ENCODE measurements at regions not wholly inside any gene's neighbourhood (a gene's known extent, or its start where the extent isn't known, plus 50 kb on each side); places are given as distances from the start of the nearest gene placed in this dataset.
A peak's percentile ranks its signal among the peaks of the same experiment; 100 is the strongest.
"Not testable (repeated sequence)": the region's sequence is repeated elsewhere in the genome, so short reads cannot be mapped to it uniquely, and the experiment has no call there.

- DNase-seq: no peak
These were observed 102.0 kb downstream of the HNMT start for GRCh38 chr2:138066139-138066806.

GRCh38 chr2:138066841-138067240 is 102.6 kb downstream of the HNMT start:
- DNase-seq: no peak

- DNase-seq: not testable (repeated sequence)
These were observed 104.4 kb downstream of the HNMT start for GRCh38 chr2:138068669-138069068.

- DNase-seq: not testable (repeated sequence)
These were observed 106.9 kb downstream of the HNMT start for GRCh38 chr2:138071042-138071719.

GRCh38 chr2:138071720-138072719 is 107.7 kb downstream of the HNMT start:
- DNase-seq: no peak

- no peak for DNase-seq
These were observed 113.9 kb downstream of the HNMT start for GRCh38 chr2:138078153-138078552.

GRCh38 chr2:138079976-138080375 is 115.7 kb downstream of the HNMT start:
- DNase-seq: no peak

GRCh38 chr2:138081225-138082073 is 117.2 kb downstream of the HNMT start:
- no peak for DNase-seq

GRCh38 chr2:138084206-138084605 is 119.9 kb downstream of the HNMT start:
- no peak for DNase-seq

GRCh38 chr2:138085441-138085840 is 121.2 kb downstream of the HNMT start:
- not testable (repeated sequence) for DNase-seq

GRCh38 chr2:138086576-138086975 is 122.3 kb downstream of the HNMT start:
- DNase-seq: no peak

- DNase-seq: peak; percentile 28
These were observed 123.7 kb downstream of the HNMT start for GRCh38 chr2:138087751-138088593.

- DNase-seq: peak; percentile 10
These were observed 126.1 kb downstream of the HNMT start for GRCh38 chr2:138090330-138090729.

- DNase-seq: no peak
These were observed 129.2 kb downstream of the HNMT start for GRCh38 chr2:138093455-138093854.

GRCh38 chr2:138094031-138094430 is 129.8 kb downstream of the HNMT start:
- no peak for DNase-seq

GRCh38 chr2:138095336-138095735 is 131.1 kb downstream of the HNMT start:
- DNase-seq: no peak

- not testable (repeated sequence) for DNase-seq
These were observed 135.0 kb downstream of the HNMT start for GRCh38 chr2:138099288-138099687.

- no peak for DNase-seq
These were observed 137.4 kb downstream of the HNMT start for GRCh38 chr2:138101718-138102117.

- no peak for DNase-seq
These were observed 138.4 kb downstream of the HNMT start for GRCh38 chr2:138102664-138103063.

GRCh38 chr2:138103156-138103555 is 138.9 kb downstream of the HNMT start:
- no peak for DNase-seq

- no peak for DNase-seq
These were observed 139.8 kb downstream of the HNMT start for GRCh38 chr2:138104071-138104470.
